GM10266 (cell line): ENCODE measurements at regions not wholly inside any gene's neighbourhood (a gene's known extent, or its start where the extent isn't known, plus 50 kb on each side); places are given as distances from the start of the nearest gene placed in this dataset.

ENCODE experiments used
- DNase-seq: peaks from one replicate; pipeline ENCODE4 v3.0.0; 2012; ENCODE audit errors: extremely low spot score
- CTCF ChIP-seq: IDR thresholded peaks from 2 replicates; pipeline ENCODE4 v1.5.1; 2012; ENCODE audit warnings: mild to moderate bottlenecking, low read depth; ENCODE audit not compliant: control insufficient read depth, insufficient read depth; ENCODE audit errors: missing control alignments

GRCh38 chr12:78388461-78388860 lies 476.1 kb upstream of the SYT1 start:
- DNase-seq = no peak
- no peak for TF ChIP-seq CTCF

DNA sequence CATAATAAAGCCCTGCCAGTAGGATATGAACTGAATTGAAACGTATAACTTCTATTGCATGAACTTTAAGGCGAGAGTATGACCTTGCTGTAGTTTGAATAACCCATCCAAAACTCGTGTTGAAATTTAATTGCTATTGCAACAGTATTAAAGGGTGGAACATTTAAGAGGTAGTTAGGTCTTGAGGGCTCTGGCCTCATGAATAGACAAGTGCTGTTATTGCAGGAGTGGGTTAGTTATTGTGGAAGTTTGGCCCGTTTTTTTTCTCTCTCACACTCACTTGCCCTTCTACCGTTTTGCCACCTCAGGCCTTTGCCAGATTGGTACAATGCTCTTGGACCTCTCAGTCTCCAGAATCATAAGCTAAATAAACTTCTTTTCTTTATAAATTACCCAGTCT lies 473.7 kb upstream of the SYT1 start:
- no peak for TF ChIP-seq CTCF
- no peak for DNase-seq

DNA sequence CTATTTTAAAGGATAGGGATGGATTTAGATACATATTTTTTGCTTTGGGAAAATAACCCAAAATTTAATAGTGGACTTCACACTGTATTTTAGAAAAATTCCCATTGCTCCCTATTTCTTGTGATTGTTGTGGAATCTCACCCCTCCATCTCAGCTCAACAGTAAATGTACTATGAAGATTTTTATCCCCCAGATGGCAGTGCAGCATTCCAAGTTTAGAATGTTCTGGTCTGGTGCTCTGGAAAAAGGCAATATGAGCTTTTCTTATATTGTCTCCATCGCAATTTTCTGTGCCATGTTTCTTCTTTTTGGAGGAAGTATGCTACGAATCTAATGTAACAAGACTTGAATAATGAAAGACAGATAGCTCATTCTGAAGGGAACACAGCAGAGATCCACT lies 471.7 kb upstream of the SYT1 start:
- DNase-seq = no peak
- TF ChIP-seq CTCF = no peak

- DNase-seq = no peak
- TF ChIP-seq CTCF = no peak
These were observed 468.6 kb upstream of the SYT1 start for GRCh38 chr12:78395961-78396360.

DNA sequence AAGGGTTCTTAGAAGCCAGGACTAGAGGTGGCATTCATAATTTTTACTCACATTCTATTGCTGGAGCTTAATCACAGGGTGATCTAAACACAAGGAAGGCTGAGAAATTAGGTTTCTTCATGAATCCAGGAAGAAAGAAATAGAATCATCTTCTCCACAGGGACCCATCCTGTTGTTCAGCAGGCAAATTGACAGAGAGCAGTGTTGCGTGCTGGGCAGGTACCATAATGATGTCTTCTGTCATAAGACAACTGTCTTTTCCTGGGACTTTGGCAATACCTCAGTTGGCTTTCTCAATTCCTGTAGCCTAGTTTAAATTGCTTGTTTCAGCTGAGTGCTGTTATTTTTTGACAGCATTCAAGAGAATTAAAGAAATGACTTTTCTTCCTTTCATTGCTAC lies 468.0 kb upstream of the SYT1 start:
- DNase-seq = no peak
- TF ChIP-seq CTCF = no peak

DNA sequence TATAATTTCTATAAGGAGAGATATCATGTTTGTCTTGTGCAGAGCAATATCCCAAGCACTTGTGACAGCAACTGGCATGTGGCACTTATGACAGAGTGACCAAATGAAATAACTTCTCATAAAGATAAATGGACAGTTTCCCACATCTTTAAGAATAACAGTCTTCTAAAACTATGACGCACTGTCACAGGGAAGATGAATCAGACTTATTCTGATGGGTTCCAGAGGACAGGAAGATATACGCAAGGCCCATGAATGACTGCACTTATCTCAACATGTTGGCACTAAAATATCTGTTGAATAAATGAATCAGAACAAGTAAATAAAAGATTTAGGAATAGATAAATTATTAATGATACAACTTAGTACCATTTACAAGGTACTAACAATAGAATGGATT lies 465.8 kb upstream of the SYT1 start:
- no peak for DNase-seq
- no peak for TF ChIP-seq CTCF

- DNase-seq = no peak
- TF ChIP-seq CTCF = no peak
These were observed 462.0 kb upstream of the SYT1 start for GRCh38 chr12:78402366-78403134.
